ENCODE measurements at regions not wholly inside any gene's neighbourhood (a gene's known extent, or its start where the extent isn't known, plus 50 kb on each side); places are given as distances from the start of the nearest gene placed in this dataset.
"Not testable (repeated sequence)": the region's sequence is repeated elsewhere in the genome, so short reads cannot be mapped to it uniquely, and the experiment has no call there.

- no peak overlapping the region for H3K27ac ChIP-seq
- no peak overlapping the region for H3K4me3 ChIP-seq
- no peak overlapping the region for H2AFZ ChIP-seq
- no peaks in the 10 kb centered on the region for H3K27me3 ChIP-seq
- no peaks in the 10 kb centered on the region for H3K79me2 ChIP-seq
- no peak overlapping the region for H3K4me2 ChIP-seq
- DNase-seq (ENCODE audit: low spot score) = no peak
- TF ChIP-seq CTCF (IDR thresholded peaks at IDR 0.05; ENCODE audit: poor library complexity) (no peak), EZH2 (IDR thresholded peaks at IDR 0.05; ENCODE audit: borderline replicate concordance) (no peak), EZH2phosphoT487 (IDR thresholded peaks at IDR 0.05; ENCODE audit: low read depth, severe bottlenecking, unreplicated experiment) (no peak)
- H3K36me3 ChIP-seq (replicated peaks; ENCODE audit: insufficient read depth, low read depth) = no peaks in the 10 kb centered on the region
- no peaks in the 10 kb centered on the region for H4K20me1 ChIP-seq (ENCODE audit: insufficient read depth, poor library complexity, severe bottlenecking)
- peaks cover 4% of the 10 kb centered on the region for H3K4me1 ChIP-seq (ENCODE audit: insufficient read depth)
- no peaks in the 10 kb centered on the region for H3K9me2 ChIP-seq (replicated peaks; ENCODE audit: insufficient read depth)
- no peaks in the 10 kb centered on the region for H3K9me3 ChIP-seq (ENCODE audit: low read depth)
- WGBS (ENCODE audit: low lambda C conversion rate, missing lambda C conversion rate) = 95% methylated on average over 33 of the region's 35 CpGs
These were observed 55.6 kb upstream of the IMP4 start for GRCh38 chr2:130286983-130287655.

GRCh38 chr2:130283341-130283869 lies 59.3 kb upstream of the IMP4 start:
- not testable (repeated sequence) for H3K9me2 ChIP-seq (replicated peaks; ENCODE audit: insufficient read depth); H3K27me3 ChIP-seq; H4K20me1 ChIP-seq (ENCODE audit: insufficient read depth, poor library complexity, severe bottlenecking); H3K36me3 ChIP-seq (replicated peaks; ENCODE audit: insufficient read depth, low read depth); H3K4me1 ChIP-seq (ENCODE audit: insufficient read depth); H3K4me3 ChIP-seq; H2AFZ ChIP-seq; H3K4me2 ChIP-seq; H3K9me3 ChIP-seq (ENCODE audit: low read depth); H3K79me2 ChIP-seq
- peak; percentile 53 for DNase-seq (ENCODE audit: low spot score)
- peak overlapping the region; percentile 63 for H3K27ac ChIP-seq
- 50% methylated on average over 6 of the region's 7 CpGs for WGBS (ENCODE audit: low lambda C conversion rate, missing lambda C conversion rate)

- H3K36me3 ChIP-seq (replicated peaks; ENCODE audit: insufficient read depth, low read depth); H3K9me3 ChIP-seq (ENCODE audit: low read depth); H3K4me2 ChIP-seq; H3K27ac ChIP-seq; H3K4me3 ChIP-seq; H3K27me3 ChIP-seq; H3K79me2 ChIP-seq; H2AFZ ChIP-seq; H4K20me1 ChIP-seq (ENCODE audit: insufficient read depth, poor library complexity, severe bottlenecking); H3K4me1 ChIP-seq (ENCODE audit: insufficient read depth); H3K9me2 ChIP-seq (replicated peaks; ENCODE audit: insufficient read depth); DNase-seq (ENCODE audit: low spot score): not testable (repeated sequence)
- WGBS (ENCODE audit: low lambda C conversion rate, missing lambda C conversion rate) = 78% methylated on average over 8 of the region's 8 CpGs
These were observed 63.1 kb upstream of the IMP4 start for GRCh38 chr2:130279551-130279950.

GRCh38 chr2:130268333-130268732 lies 70.1 kb upstream of the TUBA3E start:
- H3K36me3 ChIP-seq (replicated peaks; ENCODE audit: insufficient read depth, low read depth); H3K27ac ChIP-seq; H4K20me1 ChIP-seq (ENCODE audit: insufficient read depth, poor library complexity, severe bottlenecking); H3K9me2 ChIP-seq (replicated peaks; ENCODE audit: insufficient read depth); DNase-seq (ENCODE audit: low spot score); H3K4me1 ChIP-seq (ENCODE audit: insufficient read depth); H3K4me2 ChIP-seq; H3K4me3 ChIP-seq; H3K27me3 ChIP-seq; H3K79me2 ChIP-seq; H3K9me3 ChIP-seq (ENCODE audit: low read depth); H2AFZ ChIP-seq: not testable (repeated sequence)
- WGBS (ENCODE audit: low lambda C conversion rate, missing lambda C conversion rate) = 88% methylated on average over 9 of the region's 9 CpGs

- not testable (repeated sequence) for H3K9me2 ChIP-seq (replicated peaks; ENCODE audit: insufficient read depth); H3K27ac ChIP-seq; H3K4me2 ChIP-seq; H3K36me3 ChIP-seq (replicated peaks; ENCODE audit: insufficient read depth, low read depth); H3K9me3 ChIP-seq (ENCODE audit: low read depth); H2AFZ ChIP-seq; DNase-seq (ENCODE audit: low spot score); H3K79me2 ChIP-seq; H3K4me1 ChIP-seq (ENCODE audit: insufficient read depth); H4K20me1 ChIP-seq (ENCODE audit: insufficient read depth, poor library complexity, severe bottlenecking); H3K27me3 ChIP-seq; H3K4me3 ChIP-seq
- WGBS (ENCODE audit: low lambda C conversion rate, missing lambda C conversion rate) = 77% methylated on average over 4 of the region's 4 CpGs
These were observed 69.3 kb upstream of the TUBA3E start for GRCh38 chr2:130267572-130267971.

- not testable (repeated sequence) for H3K9me3 ChIP-seq (ENCODE audit: low read depth); H2AFZ ChIP-seq; H3K4me3 ChIP-seq; H4K20me1 ChIP-seq (ENCODE audit: insufficient read depth, poor library complexity, severe bottlenecking); H3K9me2 ChIP-seq (replicated peaks; ENCODE audit: insufficient read depth); H3K79me2 ChIP-seq; H3K4me1 ChIP-seq (ENCODE audit: insufficient read depth); H3K27ac ChIP-seq; H3K27me3 ChIP-seq; DNase-seq (ENCODE audit: low spot score); H3K4me2 ChIP-seq; H3K36me3 ChIP-seq (replicated peaks; ENCODE audit: insufficient read depth, low read depth)
- 96% methylated on average over 7 of the region's 7 CpGs for WGBS (ENCODE audit: low lambda C conversion rate, missing lambda C conversion rate)
These were observed 68.6 kb upstream of the TUBA3E start for GRCh38 chr2:130266836-130267235.

GRCh38 chr2:130265570-130266247 lies 67.5 kb upstream of the TUBA3E start:
- H2AFZ ChIP-seq; H3K9me3 ChIP-seq (ENCODE audit: low read depth); H3K27ac ChIP-seq; DNase-seq (ENCODE audit: low spot score); H3K79me2 ChIP-seq; H3K36me3 ChIP-seq (replicated peaks; ENCODE audit: insufficient read depth, low read depth); H3K4me2 ChIP-seq; H3K9me2 ChIP-seq (replicated peaks; ENCODE audit: insufficient read depth); H3K4me1 ChIP-seq (ENCODE audit: insufficient read depth); H3K4me3 ChIP-seq; H3K27me3 ChIP-seq; H4K20me1 ChIP-seq (ENCODE audit: insufficient read depth, poor library complexity, severe bottlenecking): not testable (repeated sequence)
- WGBS (ENCODE audit: low lambda C conversion rate, missing lambda C conversion rate) = 85% methylated on average over 9 of the region's 12 CpGs

- not testable (repeated sequence) for H3K4me3 ChIP-seq; H2AFZ ChIP-seq; H3K79me2 ChIP-seq; H4K20me1 ChIP-seq (ENCODE audit: insufficient read depth, poor library complexity, severe bottlenecking); DNase-seq (ENCODE audit: low spot score); H3K36me3 ChIP-seq (replicated peaks; ENCODE audit: insufficient read depth, low read depth); H3K9me2 ChIP-seq (replicated peaks; ENCODE audit: insufficient read depth); H3K9me3 ChIP-seq (ENCODE audit: low read depth); H3K27me3 ChIP-seq; H3K4me1 ChIP-seq (ENCODE audit: insufficient read depth); H3K4me2 ChIP-seq; H3K27ac ChIP-seq
- 94% methylated on average over 9 of the region's 9 CpGs for WGBS (ENCODE audit: low lambda C conversion rate, missing lambda C conversion rate)
These were observed 66.7 kb upstream of the TUBA3E start for GRCh38 chr2:130264901-130265320.
